PC-9 (cell line): ENCODE measurements at regions not wholly inside any gene's neighbourhood (a gene's known extent, or its start where the extent isn't known, plus 50 kb on each side); places are given as distances from the start of the nearest gene placed in this dataset.

Source experiments
- BruUV-seq: library from RNA; stranded (reverse); fragments of 400-500 nt; replicated peaks from 2 replicates; lab custom pipeline; 2021; lab: Mats Ljungman, UMichigan
- CTCF ChIA-PET: fragments of 300-600 bp; sonication (Branson Sonifier 250); formaldehyde crosslinking; loops from one replicate; lab custom pipeline; 2022; ENCODE audit warnings: antibody characterized with exemption; lab: Charles Lee
- POLR2A ChIA-PET: fragments of 300-600 bp; sonication (Branson Sonifier 250); formaldehyde crosslinking; loops from one replicate; lab custom pipeline; 2022; ENCODE audit warnings: antibody characterized with exemption; ENCODE audit not compliant: unreplicated experiment; lab: Charles Lee
- DNase-seq, 2 experiments: peaks; one replicate each; pipeline versions ENCODE4 v3.0.0 to v3.0.0-alpha.2; 2015 to 2022; ENCODE audit warnings: mixed read lengths in 1 of 2
- H2AFZ ChIP-seq: fragments of 200-600 bp; sonication (generic); 2 replicates; pipeline ENCODE4 v1.8.1; 2017; ENCODE audit warnings: antibody characterized with exemption
- H3F3A ChIP-seq: fragments of 200-600 bp; sonication (generic); 2 replicates; pipeline ENCODE4 v1.8.1; 2017; ENCODE audit warnings: antibody characterized with exemption, mild to moderate bottlenecking, low read depth; ENCODE audit not compliant: insufficient read depth
- H3K27ac ChIP-seq: fragments of 200-600 bp; sonication (generic); 2 replicates; pipeline ENCODE4 v1.6.1; 2016; ENCODE audit warnings: mixed run types
- H3K27me3 ChIP-seq: fragments of 200-600 bp; sonication (generic); 2 replicates; pipeline ENCODE4 v1.6.1; 2016; ENCODE audit warnings: low read depth, mixed run types; ENCODE audit not compliant: insufficient read depth
- H3K36me3 ChIP-seq: fragments of 200-600 bp; sonication (generic); 2 replicates; pipeline ENCODE4 v1.6.1; 2016; ENCODE audit warnings: low read depth, mixed run types
- H3K4me1 ChIP-seq: fragments of 200-600 bp; sonication (generic); replicated peaks from 2 replicates; pipeline ENCODE4 v1.6.1; 2016; ENCODE audit warnings: mixed run types; ENCODE audit not compliant: insufficient read depth
- H3K4me2 ChIP-seq: fragments of 200-600 bp; sonication (generic); 2 replicates; pipeline ENCODE4 v1.6.1; 2017; ENCODE audit warnings: mixed run types
- H3K4me3 ChIP-seq: fragments of 200-600 bp; sonication (generic); 2 replicates; pipeline ENCODE4 v1.6.1; 2016; ENCODE audit warnings: mixed run types
- H3K79me2 ChIP-seq: fragments of 200-600 bp; sonication (generic); 2 replicates; pipeline ENCODE4 v1.6.1; 2017; ENCODE audit warnings: low read depth, mixed run types
- H3K9me2 ChIP-seq: fragments of 200-600 bp; sonication (generic); 2 replicates; pipeline ENCODE4 v1.8.1; 2017; ENCODE audit warnings: mild to moderate bottlenecking; ENCODE audit not compliant: insufficient read depth
- H3K9me3 ChIP-seq: fragments of 200-600 bp; sonication (generic); 2 replicates; pipeline ENCODE4 v1.8.1; 2016; ENCODE audit warnings: low read depth; ENCODE audit not compliant: insufficient read depth
- H4K20me1 ChIP-seq: fragments of 200-600 bp; sonication (generic); 2 replicates; pipeline ENCODE4 v1.8.1; 2017; ENCODE audit not compliant: insufficient read depth
- CTCF ChIP-seq: fragments of 200-600 bp; sonication (generic); conservative IDR thresholded peaks from 2 replicates; pipeline ENCODE4 v1.6.1; 2017; ENCODE audit warnings: mixed run types, antibody characterized with exemption, mild to moderate bottlenecking, moderate library complexity
- EZH2 ChIP-seq: fragments of 200-600 bp; sonication (generic); IDR thresholded peaks from 2 replicates; pipeline ENCODE4 v1.8.0; 2017; ENCODE audit warnings: antibody characterized with exemption, low read depth
- intact Hi-C: fragments of 100-400 bp; cut with micrococcal nuclease; formaldehyde crosslinking; loops from one replicate; pipeline ENCODE4 v1.10.0; 2022; ENCODE audit not compliant: unreplicated experiment

GRCh38 chr5:54361691-54362411 is 51.5 kb upstream of the ARL15 start:
- H2AFZ ChIP-seq = no peak overlapping the region
- H4K20me1 ChIP-seq = no peaks in the 10 kb centered on the region
- intact Hi-C loops = no loop called here
- POLR2A ChIA-PET = no interaction called here
- H3K27me3 ChIP-seq = no peaks in the 10 kb centered on the region
- no TSS peak for BruUV-seq
- no peaks in the 10 kb centered on the region for H3K36me3 ChIP-seq
- no peaks in the 10 kb centered on the region for H3K79me2 ChIP-seq
- no peak overlapping the region for H3K4me3 ChIP-seq
- no peaks in the 10 kb centered on the region for H3K9me2 ChIP-seq
- TF ChIP-seq EZH2 = no peak
- no peak for TF ChIP-seq CTCF
- no peak overlapping the region for H3K4me2 ChIP-seq
- H3F3A ChIP-seq = no peaks in the 10 kb centered on the region
- DNase-seq = no peak
- no peak overlapping the region for H3K27ac ChIP-seq
- CTCF ChIA-PET = no interaction called here
- no peaks in the 10 kb centered on the region for H3K9me3 ChIP-seq
- no peaks in the 10 kb centered on the region for H3K4me1 ChIP-seq

- no TSS peak for BruUV-seq
- no peak overlapping the region for H3K4me3 ChIP-seq
- H3K9me2 ChIP-seq = no peaks in the 10 kb centered on the region
- no peaks in the 10 kb centered on the region for H3K4me1 ChIP-seq
- no peak for DNase-seq
- no peaks in the 10 kb centered on the region for H3F3A ChIP-seq
- no peaks in the 10 kb centered on the region for H3K36me3 ChIP-seq
- intact Hi-C loops = no loop called here
- no peaks in the 10 kb centered on the region for H3K27me3 ChIP-seq
- no peak overlapping the region for H3K27ac ChIP-seq
- no peaks in the 10 kb centered on the region for H4K20me1 ChIP-seq
- ChIA-PET POLR2A (no interaction called here), CTCF (interaction anchor here (0.6 kb wide), 1 partner anchor 750 kb away, joined by 6 read pairs; no protein-coding TSS in a partner anchor)
- TF ChIP-seq EZH2 (no peak), CTCF (no peak)
- no peaks in the 10 kb centered on the region for H3K9me3 ChIP-seq
- no peaks in the 10 kb centered on the region for H3K79me2 ChIP-seq
- no peak overlapping the region for H3K4me2 ChIP-seq
- H2AFZ ChIP-seq = no peak overlapping the region
These were observed 50.7 kb upstream of the ARL15 start for GRCh38 chr5:54360925-54361662.
